Right lobe of liver (tissue), 4 donors: ENCODE measurements at regions not wholly inside any gene's neighbourhood (a gene's known extent, or its start where the extent isn't known, plus 50 kb on each side); places are given as distances from the start of the nearest gene placed in this dataset.

ENCODE experiments used
- CTCF ChIP-seq, 4 donors: fragments of 200-600 bp in 3 of 4; fragments of 450-650 bp in 1 of 4; IDR thresholded peaks; one replicate each; pipeline versions ENCODE4 v1.5.1 to v1.8.0; 2016 to 2022; ENCODE audit warnings: antibody characterized with exemption in 4 of 4, mild to moderate bottlenecking in 2 of 4
- POLR2A ChIP-seq: fragments of 450-650 bp; IDR thresholded peaks from one replicate; pipeline ENCODE4 v1.6.1; 2017; ENCODE audit warnings: antibody characterized with exemption, mild to moderate bottlenecking
- donor health status: DM: no; HTN: no; CAD: no.
- donor health status: DM: no; HTN: no; CAD: no.
- donor health status: DM: no; HTN: yes; CAD: no.

GRCh38 chr6:114586298-114586697, 243.5 kb upstream of the HS3ST5 start:
- TF ChIP-seq CTCF (IDR thresholded peaks at IDR 0.05): no peak
- no peak for TF ChIP-seq POLR2A
